Astrocyte of the cerebellum (primary cell): ENCODE measurements at regions not wholly inside any gene's neighbourhood (a gene's known extent, or its start where the extent isn't known, plus 50 kb on each side); places are given as distances from the start of the nearest gene placed in this dataset.

Experiments
- DNase-seq: peaks from one replicate; pipeline ENCODE4 v3.0.0-alpha.2; 2011; ENCODE audit warnings: low read depth
- H3K4me3 ChIP-seq: 2 replicates; pipeline ENCODE4 v1.5.1; 2011; ENCODE audit warnings: mild to moderate bottlenecking, low read depth, low read length, moderate library complexity
- in situ Hi-C: cut with HindIII; loops from 2 replicates; pipeline ENCODE4 v1.10.0; 2017; ENCODE audit warnings: low sequenced_read_pairs
- TF ChIP-seq, protein P1 (sequence below): IDR thresholded peaks from 2 replicates; pipeline ENCODE4 v1.5.1; 2012; ENCODE audit warnings: low read length, low read depth, moderate library complexity, mild to moderate bottlenecking; ENCODE audit errors: missing control alignments

DNA sequence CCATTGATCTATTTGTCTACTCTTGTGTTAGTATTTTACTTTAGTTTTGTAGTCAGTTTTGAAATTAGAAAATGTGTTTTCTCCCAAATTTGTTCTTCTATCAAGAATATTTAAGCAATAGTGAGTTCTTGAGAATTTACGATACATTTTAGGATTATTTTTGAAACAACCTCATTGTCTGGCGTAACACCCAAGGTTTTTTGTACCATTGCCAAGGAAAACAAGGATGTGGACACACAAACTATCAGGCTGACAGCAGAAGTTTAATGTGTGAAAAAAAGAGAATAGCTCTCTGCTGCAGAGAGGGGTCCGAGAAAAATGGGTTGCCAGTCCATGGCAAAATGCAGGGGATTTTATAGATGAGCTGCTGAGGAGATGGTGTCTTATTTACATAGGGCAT is 865.1 kb upstream of the CNTN5 start:
- H3K4me3 ChIP-seq: no peak overlapping the region
- TF ChIP-seq, protein P1, sequence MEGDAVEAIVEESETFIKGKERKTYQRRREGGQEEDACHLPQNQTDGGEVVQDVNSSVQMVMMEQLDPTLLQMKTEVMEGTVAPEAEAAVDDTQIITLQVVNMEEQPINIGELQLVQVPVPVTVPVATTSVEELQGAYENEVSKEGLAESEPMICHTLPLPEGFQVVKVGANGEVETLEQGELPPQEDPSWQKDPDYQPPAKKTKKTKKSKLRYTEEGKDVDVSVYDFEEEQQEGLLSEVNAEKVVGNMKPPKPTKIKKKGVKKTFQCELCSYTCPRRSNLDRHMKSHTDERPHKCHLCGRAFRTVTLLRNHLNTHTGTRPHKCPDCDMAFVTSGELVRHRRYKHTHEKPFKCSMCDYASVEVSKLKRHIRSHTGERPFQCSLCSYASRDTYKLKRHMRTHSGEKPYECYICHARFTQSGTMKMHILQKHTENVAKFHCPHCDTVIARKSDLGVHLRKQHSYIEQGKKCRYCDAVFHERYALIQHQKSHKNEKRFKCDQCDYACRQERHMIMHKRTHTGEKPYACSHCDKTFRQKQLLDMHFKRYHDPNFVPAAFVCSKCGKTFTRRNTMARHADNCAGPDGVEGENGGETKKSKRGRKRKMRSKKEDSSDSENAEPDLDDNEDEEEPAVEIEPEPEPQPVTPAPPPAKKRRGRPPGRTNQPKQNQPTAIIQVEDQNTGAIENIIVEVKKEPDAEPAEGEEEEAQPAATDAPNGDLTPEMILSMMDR: no peak
- in situ Hi-C loops: no loop called here
- DNase-seq: no peak

DNA sequence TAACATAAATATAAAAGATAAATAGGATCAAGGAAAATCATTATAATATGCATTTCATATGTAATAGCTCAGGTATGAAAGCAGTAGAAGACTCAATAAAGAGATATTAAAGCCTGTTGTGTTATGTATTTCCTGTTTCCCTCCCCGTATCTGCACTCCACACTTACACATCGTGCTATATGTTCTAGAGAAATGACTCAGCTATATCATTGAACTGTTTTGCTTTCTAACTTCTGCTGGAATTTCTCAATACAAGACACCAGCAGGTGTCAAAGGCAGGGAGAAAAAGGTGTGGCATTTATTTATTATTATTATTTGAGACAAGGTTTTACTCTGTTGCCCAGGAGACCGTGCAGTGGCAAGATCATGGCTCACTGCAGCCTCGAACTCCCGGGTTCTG is 842.8 kb upstream of the CNTN5 start:
- in situ Hi-C loops: no loop called here
- TF ChIP-seq, protein P1: no peak
- DNase-seq: no peak
- no peak overlapping the region for H3K4me3 ChIP-seq

DNA sequence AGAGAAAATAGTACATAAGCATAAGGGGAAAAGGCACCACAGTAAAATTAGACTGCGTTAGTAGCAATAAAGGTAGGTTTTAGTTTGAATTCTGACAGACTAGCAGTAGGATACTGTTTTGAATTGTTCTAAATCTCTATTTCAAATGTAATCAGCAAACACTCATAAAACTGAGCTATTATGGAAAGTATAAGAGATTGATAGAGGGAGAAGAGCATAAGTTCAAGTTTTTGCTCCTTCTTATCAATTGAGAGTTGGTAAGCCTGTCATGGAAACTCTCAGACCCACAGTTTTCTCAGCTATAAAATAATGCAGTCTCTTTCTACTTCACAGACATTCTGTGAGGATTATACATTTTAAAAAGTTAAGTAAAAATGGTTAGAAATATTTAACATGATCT is 840.2 kb upstream of the CNTN5 start:
- no peak overlapping the region for H3K4me3 ChIP-seq
- DNase-seq: no peak
- in situ Hi-C loops: no loop called here
- TF ChIP-seq, protein P1: no peak

DNA sequence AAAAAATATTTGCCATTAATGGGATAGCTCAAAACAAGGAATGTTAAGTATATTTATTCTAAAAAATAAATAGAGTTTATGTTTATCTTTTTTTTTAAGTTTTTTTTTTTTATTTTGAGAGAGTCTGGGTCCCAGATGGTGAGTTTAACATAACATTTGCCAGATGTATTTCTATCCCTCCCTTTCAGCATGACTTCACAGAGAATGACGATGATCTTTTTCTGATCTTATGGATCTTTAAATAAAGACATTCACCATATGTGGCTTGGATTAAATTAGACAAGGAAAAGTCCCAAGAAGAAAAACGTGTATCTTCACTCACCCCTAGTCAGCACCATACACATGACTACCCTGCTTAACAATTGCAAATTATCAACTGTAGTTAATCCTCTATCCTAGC is 839.8 kb upstream of the CNTN5 start:
- H3K4me3 ChIP-seq: no peak overlapping the region
- DNase-seq: no peak
- in situ Hi-C loops: no loop called here
- TF ChIP-seq, protein P1: no peak

DNA sequence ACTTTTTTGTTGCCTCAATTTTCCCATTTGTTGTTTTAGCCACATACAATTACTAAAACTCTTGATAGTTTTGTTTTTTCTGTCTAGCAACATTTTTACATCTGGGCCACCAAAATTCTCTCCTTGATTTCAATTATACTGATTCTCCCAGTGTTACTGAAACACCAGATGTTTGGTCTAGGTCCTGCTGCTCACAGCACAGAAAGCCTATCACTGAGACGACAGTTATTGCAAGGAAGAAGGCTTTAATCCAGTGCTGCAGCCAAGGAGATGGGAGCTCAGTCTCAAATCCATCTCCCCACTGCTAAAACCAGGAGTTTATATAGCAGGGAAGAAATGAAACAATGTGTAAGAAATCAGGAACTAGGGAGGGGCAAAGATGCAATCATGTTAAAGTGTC is 837.7 kb upstream of the CNTN5 start:
- in situ Hi-C loops: no loop called here
- DNase-seq: no peak

DNA sequence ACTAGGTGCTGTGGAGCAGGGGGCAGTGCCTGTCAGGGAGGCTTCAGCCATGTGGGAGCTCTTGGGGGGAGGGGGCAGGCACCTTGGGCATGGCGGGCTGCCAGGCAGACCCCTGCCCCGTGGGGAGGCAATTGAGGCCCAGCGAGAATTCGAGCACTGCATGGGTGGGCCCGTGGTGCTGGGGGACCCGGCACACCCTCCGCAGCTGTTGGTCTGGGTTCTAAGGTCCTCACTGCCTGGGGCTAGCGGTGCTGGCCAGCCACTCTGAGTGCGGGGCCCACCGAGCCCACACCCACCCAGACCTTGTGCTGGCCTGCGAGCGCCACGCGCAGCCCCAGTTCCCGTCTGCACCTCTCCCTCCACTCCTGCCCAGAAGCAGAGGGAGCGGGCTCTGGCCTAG is 835.5 kb upstream of the CNTN5 start:
- TF ChIP-seq, protein P1: no peak
- no peak for DNase-seq
- in situ Hi-C loops: no loop called here
- H3K4me3 ChIP-seq: no peak overlapping the region

More for the DNA sequence above, 837.7 kb upstream of the CNTN5 start:
- TF ChIP-seq, protein P1: no peak
- no peak overlapping the region for H3K4me3 ChIP-seq

DNA sequence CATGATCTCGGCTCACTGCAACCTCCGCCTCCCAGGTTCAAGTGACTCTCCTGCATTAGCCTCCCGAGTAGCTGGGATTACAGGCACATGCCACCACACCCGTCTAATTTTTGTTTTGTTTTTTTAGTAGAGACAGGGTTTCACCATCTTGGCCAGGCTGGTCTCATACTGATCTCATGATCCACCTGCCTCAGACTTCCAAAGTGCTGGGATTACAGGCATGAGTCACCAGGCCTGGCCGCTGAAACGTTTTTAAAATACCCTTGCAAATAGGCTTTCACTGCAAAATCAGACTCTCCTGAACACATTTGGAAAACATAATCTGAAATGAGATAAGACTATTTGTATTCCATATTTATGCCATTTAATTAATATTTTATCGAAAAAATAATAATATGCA is 826.1 kb upstream of the CNTN5 start:
- H3K4me3 ChIP-seq: no peak overlapping the region
- in situ Hi-C loops: no loop called here
- no peak for DNase-seq
- TF ChIP-seq, protein P1: no peak
